ENCODE measurements at regions not wholly inside any gene's neighbourhood (a gene's known extent, or its start where the extent isn't known, plus 50 kb on each side); places are given as distances from the start of the nearest gene placed in this dataset.

DNA sequence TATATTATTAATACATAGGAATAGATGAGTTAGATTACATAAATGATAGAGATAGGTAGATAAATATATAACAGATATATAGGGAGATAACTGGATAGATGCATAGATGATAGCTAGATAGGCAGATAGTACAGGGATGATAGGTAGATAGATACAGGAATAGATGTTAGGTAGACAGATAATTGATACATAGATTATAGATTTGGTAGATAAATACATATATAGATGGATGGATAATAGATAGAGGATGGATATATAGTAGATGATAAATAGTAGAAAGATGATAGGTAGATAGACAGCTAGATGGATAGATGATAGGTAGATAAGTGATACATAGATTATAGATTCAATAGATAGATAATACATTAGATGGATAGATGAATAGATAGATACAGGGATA, 283.6 kb downstream of the SHOX start:
- H3K4me1 ChIP-seq (ENCODE audit: insufficient read depth) = no peaks in the 10 kb centered on the region
- H3K4me1 Mint-ChIP-seq = no peaks in the 10 kb centered on the region
- no peaks in the 10 kb centered on the region for H3F3A ChIP-seq (replicated peaks; ENCODE audit: low read depth)
- no peak overlapping the region for H3K4me3 ChIP-seq
- no peaks in the 10 kb centered on the region for H3K9me2 ChIP-seq (ENCODE audit: insufficient read depth)
- H4K20me1 ChIP-seq (replicated peaks; ENCODE audit: insufficient read depth) = no peaks in the 10 kb centered on the region
- H3K27ac ChIP-seq (ENCODE audit: low read depth) = no peak overlapping the region
- TF ChIP-seq ZNF114 (CRISPR knock-in tag; IDR thresholded peaks at IDR 0.05) = no peak
- TF ChIP-seq STAT1 (IDR thresholded peaks at IDR 0.05; ENCODE audit: unreplicated experiment) = no peak
- no peak for TF ChIP-seq NANOG (IDR thresholded peaks at IDR 0.05; ENCODE audit: borderline replicate concordance)
- TF ChIP-seq, protein P1, sequence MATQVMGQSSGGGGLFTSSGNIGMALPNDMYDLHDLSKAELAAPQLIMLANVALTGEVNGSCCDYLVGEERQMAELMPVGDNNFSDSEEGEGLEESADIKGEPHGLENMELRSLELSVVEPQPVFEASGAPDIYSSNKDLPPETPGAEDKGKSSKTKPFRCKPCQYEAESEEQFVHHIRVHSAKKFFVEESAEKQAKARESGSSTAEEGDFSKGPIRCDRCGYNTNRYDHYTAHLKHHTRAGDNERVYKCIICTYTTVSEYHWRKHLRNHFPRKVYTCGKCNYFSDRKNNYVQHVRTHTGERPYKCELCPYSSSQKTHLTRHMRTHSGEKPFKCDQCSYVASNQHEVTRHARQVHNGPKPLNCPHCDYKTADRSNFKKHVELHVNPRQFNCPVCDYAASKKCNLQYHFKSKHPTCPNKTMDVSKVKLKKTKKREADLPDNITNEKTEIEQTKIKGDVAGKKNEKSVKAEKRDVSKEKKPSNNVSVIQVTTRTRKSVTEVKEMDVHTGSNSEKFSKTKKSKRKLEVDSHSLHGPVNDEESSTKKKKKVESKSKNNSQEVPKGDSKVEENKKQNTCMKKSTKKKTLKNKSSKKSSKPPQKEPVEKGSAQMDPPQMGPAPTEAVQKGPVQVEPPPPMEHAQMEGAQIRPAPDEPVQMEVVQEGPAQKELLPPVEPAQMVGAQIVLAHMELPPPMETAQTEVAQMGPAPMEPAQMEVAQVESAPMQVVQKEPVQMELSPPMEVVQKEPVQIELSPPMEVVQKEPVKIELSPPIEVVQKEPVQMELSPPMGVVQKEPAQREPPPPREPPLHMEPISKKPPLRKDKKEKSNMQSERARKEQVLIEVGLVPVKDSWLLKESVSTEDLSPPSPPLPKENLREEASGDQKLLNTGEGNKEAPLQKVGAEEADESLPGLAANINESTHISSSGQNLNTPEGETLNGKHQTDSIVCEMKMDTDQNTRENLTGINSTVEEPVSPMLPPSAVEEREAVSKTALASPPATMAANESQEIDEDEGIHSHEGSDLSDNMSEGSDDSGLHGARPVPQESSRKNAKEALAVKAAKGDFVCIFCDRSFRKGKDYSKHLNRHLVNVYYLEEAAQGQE (IDR thresholded peaks at IDR 0.05; ENCODE audit: unreplicated experiment) = no peak
- TF ChIP-seq ZNF331 (CRISPR knock-in tag; IDR thresholded peaks at IDR 0.05; ENCODE audit: low read depth) = no peak
- TF ChIP-seq JUNB (IDR thresholded peaks at IDR 0.05; ENCODE audit: unreplicated experiment) = no peak
- TF ChIP-seq EZH2phosphoT487 (IDR thresholded peaks at IDR 0.05; ENCODE audit: unreplicated experiment) = no peak
- TF ChIP-seq, protein P2, sequence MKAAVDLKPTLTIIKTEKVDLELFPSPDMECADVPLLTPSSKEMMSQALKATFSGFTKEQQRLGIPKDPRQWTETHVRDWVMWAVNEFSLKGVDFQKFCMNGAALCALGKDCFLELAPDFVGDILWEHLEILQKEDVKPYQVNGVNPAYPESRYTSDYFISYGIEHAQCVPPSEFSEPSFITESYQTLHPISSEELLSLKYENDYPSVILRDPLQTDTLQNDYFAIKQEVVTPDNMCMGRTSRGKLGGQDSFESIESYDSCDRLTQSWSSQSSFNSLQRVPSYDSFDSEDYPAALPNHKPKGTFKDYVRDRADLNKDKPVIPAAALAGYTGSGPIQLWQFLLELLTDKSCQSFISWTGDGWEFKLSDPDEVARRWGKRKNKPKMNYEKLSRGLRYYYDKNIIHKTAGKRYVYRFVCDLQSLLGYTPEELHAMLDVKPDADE (IDR thresholded peaks at IDR 0.05) = no peak
- TF ChIP-seq, protein P3, sequence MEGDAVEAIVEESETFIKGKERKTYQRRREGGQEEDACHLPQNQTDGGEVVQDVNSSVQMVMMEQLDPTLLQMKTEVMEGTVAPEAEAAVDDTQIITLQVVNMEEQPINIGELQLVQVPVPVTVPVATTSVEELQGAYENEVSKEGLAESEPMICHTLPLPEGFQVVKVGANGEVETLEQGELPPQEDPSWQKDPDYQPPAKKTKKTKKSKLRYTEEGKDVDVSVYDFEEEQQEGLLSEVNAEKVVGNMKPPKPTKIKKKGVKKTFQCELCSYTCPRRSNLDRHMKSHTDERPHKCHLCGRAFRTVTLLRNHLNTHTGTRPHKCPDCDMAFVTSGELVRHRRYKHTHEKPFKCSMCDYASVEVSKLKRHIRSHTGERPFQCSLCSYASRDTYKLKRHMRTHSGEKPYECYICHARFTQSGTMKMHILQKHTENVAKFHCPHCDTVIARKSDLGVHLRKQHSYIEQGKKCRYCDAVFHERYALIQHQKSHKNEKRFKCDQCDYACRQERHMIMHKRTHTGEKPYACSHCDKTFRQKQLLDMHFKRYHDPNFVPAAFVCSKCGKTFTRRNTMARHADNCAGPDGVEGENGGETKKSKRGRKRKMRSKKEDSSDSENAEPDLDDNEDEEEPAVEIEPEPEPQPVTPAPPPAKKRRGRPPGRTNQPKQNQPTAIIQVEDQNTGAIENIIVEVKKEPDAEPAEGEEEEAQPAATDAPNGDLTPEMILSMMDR (conservative IDR thresholded peaks at IDR 0.05; ENCODE audit: low read depth in 2 of 2) = no peak
- no peak for TF ChIP-seq EZH2 (IDR thresholded peaks at IDR 0.05; ENCODE audit: low read depth, unreplicated experiment)
- TF ChIP-seq POLR2AphosphoS5 (IDR thresholded peaks at IDR 0.05; ENCODE audit: low read depth) = no peak
- TF ChIP-seq CREB1 (CRISPR knock-in tag; IDR thresholded peaks at IDR 0.05; ENCODE audit: low read depth) = no peak
- TF ChIP-seq, protein P4, sequence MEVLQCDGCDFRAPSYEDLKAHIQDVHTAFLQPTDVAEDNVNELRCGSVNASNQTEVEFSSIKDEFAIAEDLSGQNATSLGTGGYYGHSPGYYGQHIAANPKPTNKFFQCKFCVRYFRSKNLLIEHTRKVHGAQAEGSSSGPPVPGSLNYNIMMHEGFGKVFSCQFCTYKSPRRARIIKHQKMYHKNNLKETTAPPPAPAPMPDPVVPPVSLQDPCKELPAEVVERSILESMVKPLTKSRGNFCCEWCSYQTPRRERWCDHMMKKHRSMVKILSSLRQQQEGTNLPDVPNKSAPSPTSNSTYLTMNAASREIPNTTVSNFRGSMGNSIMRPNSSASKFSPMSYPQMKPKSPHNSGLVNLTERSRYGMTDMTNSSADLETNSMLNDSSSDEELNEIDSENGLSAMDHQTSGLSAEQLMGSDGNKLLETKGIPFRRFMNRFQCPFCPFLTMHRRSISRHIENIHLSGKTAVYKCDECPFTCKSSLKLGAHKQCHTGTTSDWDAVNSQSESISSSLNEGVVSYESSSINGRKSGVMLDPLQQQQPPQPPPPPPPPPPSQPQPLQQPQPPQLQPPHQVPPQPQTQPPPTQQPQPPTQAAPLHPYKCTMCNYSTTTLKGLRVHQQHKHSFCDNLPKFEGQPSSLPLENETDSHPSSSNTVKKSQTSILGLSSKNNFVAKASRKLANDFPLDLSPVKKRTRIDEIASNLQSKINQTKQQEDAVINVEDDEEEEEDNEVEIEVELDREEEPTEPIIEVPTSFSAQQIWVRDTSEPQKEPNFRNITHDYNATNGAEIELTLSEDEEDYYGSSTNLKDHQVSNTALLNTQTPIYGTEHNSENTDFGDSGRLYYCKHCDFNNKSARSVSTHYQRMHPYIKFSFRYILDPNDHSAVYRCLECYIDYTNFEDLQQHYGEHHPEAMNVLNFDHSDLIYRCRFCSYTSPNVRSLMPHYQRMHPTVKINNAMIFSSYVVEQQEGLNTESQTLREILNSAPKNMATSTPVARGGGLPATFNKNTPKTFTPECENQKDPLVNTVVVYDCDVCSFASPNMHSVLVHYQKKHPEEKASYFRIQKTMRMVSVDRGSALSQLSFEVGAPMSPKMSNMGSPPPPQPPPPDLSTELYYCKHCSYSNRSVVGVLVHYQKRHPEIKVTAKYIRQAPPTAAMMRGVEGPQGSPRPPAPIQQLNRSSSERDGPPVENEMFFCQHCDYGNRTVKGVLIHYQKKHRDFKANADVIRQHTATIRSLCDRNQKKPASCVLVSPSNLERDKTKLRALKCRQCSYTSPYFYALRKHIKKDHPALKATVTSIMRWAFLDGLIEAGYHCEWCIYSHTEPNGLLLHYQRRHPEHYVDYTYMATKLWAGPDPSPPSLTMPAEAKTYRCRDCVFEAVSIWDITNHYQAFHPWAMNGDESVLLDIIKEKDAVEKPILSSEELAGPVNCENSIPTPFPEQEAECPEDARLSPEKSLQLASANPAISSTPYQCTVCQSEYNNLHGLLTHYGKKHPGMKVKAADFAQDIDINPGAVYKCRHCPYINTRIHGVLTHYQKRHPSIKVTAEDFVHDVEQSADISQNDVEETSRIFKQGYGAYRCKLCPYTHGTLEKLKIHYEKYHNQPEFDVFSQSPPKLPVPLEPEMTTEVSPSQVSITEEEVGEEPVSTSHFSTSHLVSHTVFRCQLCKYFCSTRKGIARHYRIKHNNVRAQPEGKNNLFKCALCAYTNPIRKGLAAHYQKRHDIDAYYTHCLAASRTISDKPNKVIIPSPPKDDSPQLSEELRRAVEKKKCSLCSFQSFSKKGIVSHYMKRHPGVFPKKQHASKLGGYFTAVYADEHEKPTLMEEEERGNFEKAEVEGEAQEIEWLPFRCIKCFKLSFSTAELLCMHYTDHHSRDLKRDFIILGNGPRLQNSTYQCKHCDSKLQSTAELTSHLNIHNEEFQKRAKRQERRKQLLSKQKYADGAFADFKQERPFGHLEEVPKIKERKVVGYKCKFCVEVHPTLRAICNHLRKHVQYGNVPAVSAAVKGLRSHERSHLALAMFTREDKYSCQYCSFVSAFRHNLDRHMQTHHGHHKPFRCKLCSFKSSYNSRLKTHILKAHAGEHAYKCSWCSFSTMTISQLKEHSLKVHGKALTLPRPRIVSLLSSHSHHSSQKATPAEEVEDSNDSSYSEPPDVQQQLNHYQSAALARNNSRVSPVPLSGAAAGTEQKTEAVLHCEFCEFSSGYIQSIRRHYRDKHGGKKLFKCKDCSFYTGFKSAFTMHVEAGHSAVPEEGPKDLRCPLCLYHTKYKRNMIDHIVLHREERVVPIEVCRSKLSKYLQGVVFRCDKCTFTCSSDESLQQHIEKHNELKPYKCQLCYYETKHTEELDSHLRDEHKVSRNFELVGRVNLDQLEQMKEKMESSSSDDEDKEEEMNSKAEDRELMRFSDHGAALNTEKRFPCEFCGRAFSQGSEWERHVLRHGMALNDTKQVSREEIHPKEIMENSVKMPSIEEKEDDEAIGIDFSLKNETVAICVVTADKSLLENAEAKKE (CRISPR knock-in tag; IDR thresholded peaks at IDR 0.05) = no peak
- no peaks in the 10 kb centered on the region for H3K79me2 ChIP-seq (replicated peaks; ENCODE audit: insufficient read depth)
- no peak for ATAC-seq
- no peak overlapping the region for H3K27ac Mint-ChIP-seq
- no peaks in the 10 kb centered on the region for H3K36me3 ChIP-seq (ENCODE audit: insufficient read depth)
- peaks cover 75% of the 10 kb centered on the region for H3K9me3 Mint-ChIP-seq
- H3K36me3 Mint-ChIP-seq (ENCODE audit: low read depth) = peaks cover 11% of the 10 kb centered on the region
- no peak overlapping the region for H3K4me3 Mint-ChIP-seq
- H2AFZ ChIP-seq = no peak overlapping the region
- H3K27me3 ChIP-seq (ENCODE audit: insufficient read depth) = no peaks in the 10 kb centered on the region
- DNase-seq (ENCODE audit: low spot score) = no peak
- H3K27me3 Mint-ChIP-seq (ENCODE audit: insufficient read depth, low read depth, poor library complexity) = peaks cover 5% of the 10 kb centered on the region
- no peak overlapping the region for H3K4me2 ChIP-seq

All from GM23338 (cell line).